Endothelial cell of umbilical vein (primary cell): ENCODE measurements at regions not wholly inside any gene's neighbourhood (a gene's known extent, or its start where the extent isn't known, plus 50 kb on each side); places are given as distances from the start of the nearest gene placed in this dataset. TPM values are rescaled to one million over a fixed set of nuclear protein-coding genes. Genes with fewer than 3 reads are reported as not detected.
"Not testable (repeated sequence)": the region's sequence is repeated elsewhere in the genome, so short reads cannot be mapped to it uniquely, and the experiment has no call there.

ENCODE experiments used
- BruUV-seq: library from RNA; stranded (reverse); fragments of 400-500 nt; replicated peaks from 2 replicates; lab custom pipeline; 2021; lab: Mats Ljungman, UMichigan
- CTCF ChIA-PET: fragments of 300-600, 350-600 bp; sonication (Branson Sonifier 250); formaldehyde crosslinking; loops from one replicate; lab custom pipeline; 2021; ENCODE audit warnings: antibody characterized with exemption, inconsistent platforms; lab: Charles Lee
- POLR2A ChIA-PET: fragments of 300-600, 350-600 bp; sonication (Branson Sonifier 250); formaldehyde crosslinking; loops from one replicate; lab custom pipeline; 2021; ENCODE audit warnings: antibody characterized with exemption, inconsistent platforms; lab: Charles Lee
- DNase-seq: peaks from one replicate; pipeline ENCODE4 v3.0.0-alpha.2; 2011; ENCODE audit warnings: low read depth, low spot score
- FAIRE-seq: peaks from 2 replicates; lab custom pipeline; 2011; peaks lifted over from hg19 to GRCh38; lab: Jason Lieb, UNC
- H2AFZ ChIP-seq: 2 replicates; pipeline ENCODE4 v1.6.0; 2012; ENCODE audit warnings: low read depth, low read length, control low read depth, inconsistent platforms
- H3K27ac ChIP-seq: 2 replicates; pipeline ENCODE4 v1.5.1; 2011; ENCODE audit warnings: low read depth, mild to moderate bottlenecking, control low read depth, low read length, moderate library complexity; ENCODE audit not compliant: insufficient read depth
- H3K27me3 ChIP-seq, 2 experiments: 2 replicates each; pipeline versions ENCODE4 v1.6.0 to v1.6.1; 2011; ENCODE audit warnings: low read length in 2 of 2, mixed read lengths in 1 of 2; ENCODE audit not compliant: control insufficient read depth in 2 of 2, insufficient read depth in 2 of 2
- H3K36me3 ChIP-seq, 2 experiments: 2 replicates in 1 of 2; 3 replicates in 1 of 2; pipeline ENCODE4 v1.5.1; 2011; ENCODE audit warnings: low read length in 2 of 2, mild to moderate bottlenecking in 1 of 2, moderate library complexity in 1 of 2; ENCODE audit not compliant: control insufficient read depth in 2 of 2, insufficient read depth in 2 of 2; ENCODE audit errors: extremely low read depth in 1 of 2
- H3K4me1 ChIP-seq: 3 replicates; pipeline ENCODE4 v1.5.1; 2011; ENCODE audit warnings: mild to moderate bottlenecking, low read length; ENCODE audit not compliant: control insufficient read depth, insufficient read depth; ENCODE audit errors: extremely low read depth
- H3K4me2 ChIP-seq: 2 replicates; pipeline ENCODE4 v1.6.1; 2011; ENCODE audit warnings: low read length, control low read depth, mixed read lengths; ENCODE audit not compliant: insufficient read depth
- H3K4me3 ChIP-seq, 3 experiments: fragments of 200-600 bp in 1 of 3; sonication (generic), shearing (Covaris generic) in 1 of 3; replicated peaks in 1 of 3; 2 replicates each; pipeline ENCODE4 v1.5.1; 2011 to 2016; ENCODE audit warnings: control low read depth in 3 of 3, low read length in 3 of 3, mild to moderate bottlenecking in 2 of 3, inconsistent platforms in 1 of 3, low read depth in 1 of 3, moderate library complexity in 1 of 3; ENCODE audit not compliant: insufficient read depth in 1 of 3
- H3K79me2 ChIP-seq: 2 replicates; pipeline ENCODE4 v1.6.0; 2012; ENCODE audit warnings: low read length, inconsistent platforms; ENCODE audit not compliant: control insufficient read depth, insufficient read depth
- H3K9ac ChIP-seq: replicated peaks from 2 replicates; pipeline ENCODE3; 2011; ENCODE audit warnings: low read length, control low read depth; ENCODE audit not compliant: insufficient read depth; ENCODE audit errors: extremely low read depth
- H3K9me1 ChIP-seq: replicated peaks from 3 replicates; pipeline ENCODE4 v1.6.0; 2011; ENCODE audit warnings: mild to moderate bottlenecking, low read length; ENCODE audit not compliant: control insufficient read depth, insufficient read depth; ENCODE audit errors: extremely low read depth
- H3K9me3 ChIP-seq: replicated peaks from 2 replicates; pipeline ENCODE4 v1.5.1; 2012; ENCODE audit warnings: low read length, inconsistent platforms; ENCODE audit not compliant: control insufficient read depth, insufficient read depth
- H4K20me1 ChIP-seq: replicated peaks from 2 replicates; pipeline ENCODE3; 2011; ENCODE audit warnings: mild to moderate bottlenecking, low read length; ENCODE audit not compliant: control insufficient read depth, insufficient read depth; ENCODE audit errors: extremely low read depth
- dilution Hi-C: fragments of 300-500 bp; cut with MboI; formaldehyde crosslinking; loops from one replicate; pipeline ENCODE4 v1.15.0; 2019; ENCODE audit warnings: low sequenced_read_pairs; ENCODE audit not compliant: extremely low pct_ligation_motif_present
- intact Hi-C: fragments of 100-400 bp; cut with micrococcal nuclease; formaldehyde crosslinking; loops from one replicate; pipeline ENCODE4 v1.10.0; 2022
- small RNA-seq: library from RNA; depleted of rRNA; stranded (forward); fragments of <200 nt; gene quantifications from one replicate; pipeline ENCODE3, GENCODE V24; 2012; ENCODE audit warnings: low replicate concordance, low read depth; ENCODE audit not compliant: insufficient read depth, insufficient read length

GRCh38 chrY:16243322-16243721, 1636.7 kb downstream of the CDY2B start:
- H3K9me3 ChIP-seq, dilution Hi-C loops, H3K4me1 ChIP-seq, CTCF ChIA-PET, H3K4me3 ChIP-seq, H3K27ac ChIP-seq, H4K20me1 ChIP-seq, H3K79me2 ChIP-seq, DNase-seq, H3K36me3 ChIP-seq, H3K9me1 ChIP-seq, H3K27me3 ChIP-seq, intact Hi-C loops, BruUV-seq, POLR2A ChIA-PET, H2AFZ ChIP-seq, H3K4me2 ChIP-seq, H3K9ac ChIP-seq: not testable (repeated sequence)
- peak; percentile 63 for FAIRE-seq

GRCh38 chrY:16254551-16255295, 1625.3 kb downstream of the CDY2B start:
- H3K4me2 ChIP-seq, POLR2A ChIA-PET, H4K20me1 ChIP-seq, DNase-seq, H3K9me3 ChIP-seq, H3K4me3 ChIP-seq, H3K79me2 ChIP-seq, intact Hi-C loops, BruUV-seq, H3K36me3 ChIP-seq, H3K9me1 ChIP-seq, H3K4me1 ChIP-seq, H2AFZ ChIP-seq, H3K27me3 ChIP-seq, H3K27ac ChIP-seq, CTCF ChIA-PET, H3K9ac ChIP-seq, dilution Hi-C loops: not testable (repeated sequence)
- peak; percentile 48 for FAIRE-seq

- H3K4me1 ChIP-seq, POLR2A ChIA-PET, intact Hi-C loops, CTCF ChIA-PET, H3K9ac ChIP-seq, H3K27ac ChIP-seq, H2AFZ ChIP-seq, BruUV-seq, H3K79me2 ChIP-seq, H3K27me3 ChIP-seq, H3K9me3 ChIP-seq, dilution Hi-C loops, H3K4me2 ChIP-seq, H3K36me3 ChIP-seq, H3K9me1 ChIP-seq, DNase-seq, H4K20me1 ChIP-seq, H3K4me3 ChIP-seq: not testable (repeated sequence)
- peak; percentile 64 for FAIRE-seq
Observed at GRCh38 chrY:16255778-16256177, 1624.2 kb downstream of the CDY2B start.

Small RNAs in the stretch of these regions (small RNA-seq; reads per million reads assigned to genes)
- gene RF00401 (not detected), gene RNU6-109P (not detected)
